Parathyroid adenoma (tissue), 2 donors: ENCODE measurements at regions not wholly inside any gene's neighbourhood (a gene's known extent, or its start where the extent isn't known, plus 50 kb on each side); places are given as distances from the start of the nearest gene placed in this dataset.
A peak's percentile ranks its signal among the peaks of the same experiment; 100 is the strongest.
"Not testable (repeated sequence)": the region's sequence is repeated elsewhere in the genome, so short reads cannot be mapped to it uniquely, and the experiment has no call there.

Experiments used
- H2AFZ ChIP-seq: fragments of 300-600 bp; sonication (generic); one replicate; pipeline ENCODE4 v1.7.0; 2017; ENCODE audit warnings: antibody characterized with exemption, mild to moderate bottlenecking
- H3K27ac ChIP-seq: fragments of 300-600 bp; sonication (generic); one replicate; pipeline ENCODE4 v1.7.0; 2017
- H3K27me3 ChIP-seq: fragments of 300-600 bp; sonication (generic); one replicate; pipeline ENCODE4 v1.7.0; 2017; ENCODE audit warnings: low read length; ENCODE audit not compliant: control insufficient read depth, insufficient read depth
- H3K36me3 ChIP-seq: fragments of 300-600 bp; sonication (generic); one replicate; pipeline ENCODE4 v1.7.0; 2017; ENCODE audit warnings: low read length; ENCODE audit not compliant: control insufficient read depth, insufficient read depth
- H3K4me1 ChIP-seq: fragments of 300-600 bp; sonication (generic); one replicate; pipeline ENCODE4 v1.7.0; 2017; ENCODE audit warnings: control low read depth
- H3K4me2 ChIP-seq: fragments of 300-600 bp; sonication (generic); one replicate; pipeline ENCODE4 v1.7.0; 2017; ENCODE audit warnings: low read length
- H3K4me3 ChIP-seq: fragments of 300-600 bp; sonication (generic); one replicate; pipeline ENCODE4 v1.7.0; 2017; ENCODE audit warnings: low read depth, low read length
- H3K79me2 ChIP-seq: fragments of 300-600 bp; sonication (generic); one replicate; pipeline ENCODE4 v1.7.0; 2017; ENCODE audit warnings: control low read depth
- H3K9ac ChIP-seq: fragments of 300-600 bp; sonication (generic); one replicate; pipeline ENCODE4 v1.7.0; 2017; ENCODE audit warnings: mild to moderate bottlenecking
- H3K9me3 ChIP-seq: fragments of 300-600 bp; sonication (generic); one replicate; pipeline ENCODE4 v1.7.0; 2017; ENCODE audit warnings: low read length; ENCODE audit not compliant: control insufficient read depth
- TF ChIP-seq, protein P1 (sequence below): fragments of 300-600 bp; sonication (generic); IDR thresholded peaks from one replicate; pipeline ENCODE4 v1.7.0; 2017; ENCODE audit warnings: antibody characterized with exemption, mild to moderate bottlenecking
- donor health status: primary hyperparathyroidism.

DNA sequence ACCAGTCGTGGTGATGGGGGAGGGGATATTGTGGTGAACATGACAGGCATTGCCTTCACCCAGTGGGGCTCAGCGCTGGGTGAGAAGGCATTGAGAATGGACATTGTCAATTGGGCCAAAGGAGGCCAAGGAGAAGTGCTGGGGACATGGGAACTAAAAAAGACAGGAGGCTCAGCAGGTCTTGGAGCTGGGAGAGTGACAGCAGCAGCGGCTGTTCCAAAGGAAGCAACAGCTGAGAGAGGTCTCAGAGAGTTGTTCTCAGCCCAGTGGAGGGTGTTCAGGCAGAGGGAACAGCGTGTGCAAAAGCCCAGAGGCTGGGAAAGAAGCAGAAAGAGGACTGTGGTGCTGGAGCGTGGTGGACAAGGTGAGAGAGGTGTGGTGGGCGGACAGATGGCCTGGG is 56.6 kb upstream of the ASNS start:
- not testable (repeated sequence) for H3K4me1 ChIP-seq, H3K27ac ChIP-seq, H3K9me3 ChIP-seq, H3K9ac ChIP-seq, H3K4me2 ChIP-seq, H3K4me3 ChIP-seq, H3K79me2 ChIP-seq, H3K36me3 ChIP-seq, H3K27me3 ChIP-seq, H2AFZ ChIP-seq

DNA sequence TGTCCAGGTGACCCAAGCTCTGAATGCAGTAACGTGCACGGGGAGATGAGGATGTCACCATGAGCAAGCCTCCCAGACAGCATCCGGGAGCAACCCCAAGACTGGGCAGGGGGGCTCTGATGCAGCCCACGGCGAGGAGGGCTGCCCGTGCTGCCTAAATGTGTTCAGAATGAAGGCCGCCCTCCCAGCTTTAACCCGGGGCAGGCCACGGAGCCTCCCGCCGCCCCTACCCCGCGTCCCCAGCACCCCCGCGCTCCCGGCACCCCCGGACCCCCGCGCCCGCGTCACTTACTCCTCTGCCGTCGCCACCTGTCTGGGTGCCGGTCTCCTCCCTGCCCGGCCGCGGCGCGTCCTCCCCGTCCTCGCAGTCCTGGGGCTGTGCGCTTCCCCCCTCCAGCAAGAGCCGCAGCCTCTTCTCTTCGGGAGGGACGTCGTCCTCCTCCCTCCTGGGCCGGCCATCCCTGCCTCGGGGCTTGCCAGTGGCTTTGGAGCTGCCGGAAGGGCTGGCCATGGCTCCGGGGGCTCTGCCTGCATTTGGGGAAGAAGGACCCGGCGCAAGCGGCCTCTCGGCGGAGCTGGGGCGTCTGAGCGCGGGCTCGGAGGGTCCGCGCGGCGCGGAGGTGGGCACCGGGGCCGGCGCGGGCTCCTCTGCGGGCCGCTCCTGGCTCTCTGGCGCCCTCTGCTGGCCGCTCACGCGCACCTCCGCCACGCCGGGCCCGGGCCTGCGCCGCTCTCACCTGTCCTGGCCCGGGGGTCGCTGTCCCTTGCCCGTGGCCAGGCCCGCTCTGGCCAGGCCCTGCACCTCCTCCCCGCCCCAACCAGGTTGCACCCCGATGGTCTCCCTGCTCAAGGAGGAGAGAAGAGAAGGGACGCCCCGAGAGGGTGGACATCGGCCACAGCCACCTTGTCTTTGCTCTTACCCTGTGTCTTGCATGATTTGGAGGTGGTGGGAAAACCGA is 55.9 kb upstream of the ASNS start:
- not testable (repeated sequence) for H3K27me3 ChIP-seq, H3K79me2 ChIP-seq, H3K4me1 ChIP-seq, H3K9me3 ChIP-seq, H3K9ac ChIP-seq, H3K36me3 ChIP-seq, H3K27ac ChIP-seq
- TF ChIP-seq, protein P1, sequence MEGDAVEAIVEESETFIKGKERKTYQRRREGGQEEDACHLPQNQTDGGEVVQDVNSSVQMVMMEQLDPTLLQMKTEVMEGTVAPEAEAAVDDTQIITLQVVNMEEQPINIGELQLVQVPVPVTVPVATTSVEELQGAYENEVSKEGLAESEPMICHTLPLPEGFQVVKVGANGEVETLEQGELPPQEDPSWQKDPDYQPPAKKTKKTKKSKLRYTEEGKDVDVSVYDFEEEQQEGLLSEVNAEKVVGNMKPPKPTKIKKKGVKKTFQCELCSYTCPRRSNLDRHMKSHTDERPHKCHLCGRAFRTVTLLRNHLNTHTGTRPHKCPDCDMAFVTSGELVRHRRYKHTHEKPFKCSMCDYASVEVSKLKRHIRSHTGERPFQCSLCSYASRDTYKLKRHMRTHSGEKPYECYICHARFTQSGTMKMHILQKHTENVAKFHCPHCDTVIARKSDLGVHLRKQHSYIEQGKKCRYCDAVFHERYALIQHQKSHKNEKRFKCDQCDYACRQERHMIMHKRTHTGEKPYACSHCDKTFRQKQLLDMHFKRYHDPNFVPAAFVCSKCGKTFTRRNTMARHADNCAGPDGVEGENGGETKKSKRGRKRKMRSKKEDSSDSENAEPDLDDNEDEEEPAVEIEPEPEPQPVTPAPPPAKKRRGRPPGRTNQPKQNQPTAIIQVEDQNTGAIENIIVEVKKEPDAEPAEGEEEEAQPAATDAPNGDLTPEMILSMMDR, result peak; percentile 62
- peak overlapping the region; percentile 91 for H2AFZ ChIP-seq
- H3K4me2 ChIP-seq, result peak overlapping the region; percentile 68
- peak overlapping the region; percentile 42 for H3K4me3 ChIP-seq
